ENCODE measurements at regions not wholly inside any gene's neighbourhood (a gene's known extent, or its start where the extent isn't known, plus 50 kb on each side); places are given as distances from the start of the nearest gene placed in this dataset.

DNA sequence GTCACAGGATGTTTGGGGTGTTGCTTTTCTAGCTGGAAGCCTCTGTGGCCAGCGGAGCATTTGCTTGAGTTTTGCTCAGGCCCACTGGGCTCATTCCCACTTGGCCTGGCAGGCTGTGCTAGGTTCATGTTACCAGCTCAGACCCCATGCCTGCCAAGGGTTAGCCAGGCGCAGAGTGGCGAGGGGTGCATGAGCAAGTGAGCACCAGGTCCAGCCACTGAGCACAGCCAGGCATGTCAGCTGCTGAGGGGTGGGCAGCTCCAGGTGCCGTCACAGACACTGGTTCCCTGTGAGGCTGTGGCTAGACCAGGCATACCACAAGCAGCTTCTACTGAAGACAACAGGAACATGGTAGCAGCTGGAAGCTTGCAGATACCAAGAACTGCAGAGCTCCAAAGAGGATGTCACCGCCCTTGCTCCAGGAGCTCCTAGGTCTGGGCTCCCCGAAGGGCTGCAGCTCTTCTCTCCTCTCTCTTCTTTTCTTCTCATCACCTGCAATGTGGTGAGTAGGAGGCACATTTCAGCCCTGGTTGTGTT lies 52.0 kb upstream of the CYYR1 start:
- TF ChIP-seq, protein P1, sequence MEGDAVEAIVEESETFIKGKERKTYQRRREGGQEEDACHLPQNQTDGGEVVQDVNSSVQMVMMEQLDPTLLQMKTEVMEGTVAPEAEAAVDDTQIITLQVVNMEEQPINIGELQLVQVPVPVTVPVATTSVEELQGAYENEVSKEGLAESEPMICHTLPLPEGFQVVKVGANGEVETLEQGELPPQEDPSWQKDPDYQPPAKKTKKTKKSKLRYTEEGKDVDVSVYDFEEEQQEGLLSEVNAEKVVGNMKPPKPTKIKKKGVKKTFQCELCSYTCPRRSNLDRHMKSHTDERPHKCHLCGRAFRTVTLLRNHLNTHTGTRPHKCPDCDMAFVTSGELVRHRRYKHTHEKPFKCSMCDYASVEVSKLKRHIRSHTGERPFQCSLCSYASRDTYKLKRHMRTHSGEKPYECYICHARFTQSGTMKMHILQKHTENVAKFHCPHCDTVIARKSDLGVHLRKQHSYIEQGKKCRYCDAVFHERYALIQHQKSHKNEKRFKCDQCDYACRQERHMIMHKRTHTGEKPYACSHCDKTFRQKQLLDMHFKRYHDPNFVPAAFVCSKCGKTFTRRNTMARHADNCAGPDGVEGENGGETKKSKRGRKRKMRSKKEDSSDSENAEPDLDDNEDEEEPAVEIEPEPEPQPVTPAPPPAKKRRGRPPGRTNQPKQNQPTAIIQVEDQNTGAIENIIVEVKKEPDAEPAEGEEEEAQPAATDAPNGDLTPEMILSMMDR (IDR thresholded peaks at IDR 0.05) = no peak
- no peak for TF ChIP-seq EZH2 (IDR thresholded peaks at IDR 0.05; ENCODE audit: borderline replicate concordance, insufficient read depth, low read depth, low read length, poor library complexity, severe bottlenecking)

All from B cell (primary cell).